ENCODE measurements at regions not wholly inside any gene's neighbourhood (a gene's known extent, or its start where the extent isn't known, plus 50 kb on each side); places are given as distances from the start of the nearest gene placed in this dataset.

GRCh38 chr1:232407120-232407519 lies 222.8 kb downstream of the SIPA1L2 start:
- no peak for DNase-seq

- no peak for DNase-seq
Observed at GRCh38 chr1:232405781-232406180, 224.2 kb downstream of the SIPA1L2 start.

- DNase-seq = no peak
Observed at GRCh38 chr1:232404981-232405731, 224.8 kb downstream of the SIPA1L2 start.

GRCh38 chr1:232404227-232404626 lies 225.7 kb downstream of the SIPA1L2 start:
- DNase-seq = no peak

- no peak for DNase-seq
Observed at GRCh38 chr1:232403017-232403714, 226.8 kb downstream of the SIPA1L2 start.

GRCh38 chr1:232398823-232399222 lies 231.1 kb downstream of the SIPA1L2 start:
- DNase-seq = no peak

GRCh38 chr1:232393444-232394146 lies 236.3 kb downstream of the SIPA1L2 start:
- DNase-seq = no peak

- no peak for DNase-seq
Observed at GRCh38 chr1:232393010-232393409, 236.9 kb downstream of the SIPA1L2 start.

GRCh38 chr1:232390590-232390989 lies 239.3 kb downstream of the SIPA1L2 start:
- no peak for DNase-seq

GRCh38 chr1:232389744-232390143 lies 240.2 kb downstream of the SIPA1L2 start:
- no peak for DNase-seq

GRCh38 chr1:232388363-232388762 lies 241.6 kb downstream of the SIPA1L2 start:
- no peak for DNase-seq

GRCh38 chr1:232386721-232387510 lies 243.0 kb downstream of the SIPA1L2 start:
- DNase-seq = no peak

GRCh38 chr1:232386294-232386693 lies 243.6 kb downstream of the SIPA1L2 start:
- no peak for DNase-seq

GRCh38 chr1:232385221-232385620 lies 244.7 kb downstream of the SIPA1L2 start:
- no peak for DNase-seq

- DNase-seq = no peak
Observed at GRCh38 chr1:232384171-232384883, 245.6 kb downstream of the SIPA1L2 start.

- DNase-seq = no peak
Observed at GRCh38 chr1:232383455-232384123, 246.3 kb downstream of the SIPA1L2 start.

- no peak for DNase-seq
Observed at GRCh38 chr1:232382671-232383070, 247.3 kb downstream of the SIPA1L2 start.

- no peak for DNase-seq
Observed at GRCh38 chr1:232381394-232382100, 248.4 kb downstream of the SIPA1L2 start.

- DNase-seq = no peak
Observed at GRCh38 chr1:232380596-232380995, 249.3 kb downstream of the SIPA1L2 start.

GRCh38 chr1:232380131-232380530 lies 249.8 kb downstream of the SIPA1L2 start:
- DNase-seq = no peak

- DNase-seq = no peak
Observed at GRCh38 chr1:232379063-232379434, 250.9 kb downstream of the SIPA1L2 start.
